Activated T-helper 1 cell treated with Interleukin-2 at 50 U/mL for 16 hours (primary cell): ENCODE measurements at regions not wholly inside any gene's neighbourhood (a gene's known extent, or its start where the extent isn't known, plus 50 kb on each side); places are given as distances from the start of the nearest gene placed in this dataset.

ENCODE experiments used
- DNase-seq: peaks from one replicate; pipeline ENCODE4 v3.0.0-alpha.2; 2020; ENCODE audit warnings: low read depth

GRCh38 chr15:93716615-93717231, 514.6 kb upstream of the MCTP2 start:
- no peak for DNase-seq

DNA sequence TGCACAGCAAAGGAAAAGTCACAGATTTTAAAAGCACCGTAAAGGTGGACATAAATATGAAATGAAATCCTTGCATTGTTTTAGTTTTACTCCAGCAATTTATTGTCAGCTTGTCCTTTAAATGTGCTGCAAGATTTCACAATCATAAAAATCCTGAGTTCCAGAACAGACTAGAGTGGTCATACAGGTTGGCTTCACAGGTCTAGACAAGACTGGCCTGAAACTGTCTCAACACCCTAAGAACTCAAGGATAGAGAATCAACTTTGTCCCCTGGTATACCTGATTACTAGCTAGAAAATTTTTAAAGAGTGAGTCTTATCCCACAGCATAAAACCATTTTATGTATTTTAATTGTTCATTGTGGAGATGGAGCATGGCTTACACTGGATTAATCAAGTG, 521.7 kb upstream of the MCTP2 start:
- DNase-seq = no peak

DNA sequence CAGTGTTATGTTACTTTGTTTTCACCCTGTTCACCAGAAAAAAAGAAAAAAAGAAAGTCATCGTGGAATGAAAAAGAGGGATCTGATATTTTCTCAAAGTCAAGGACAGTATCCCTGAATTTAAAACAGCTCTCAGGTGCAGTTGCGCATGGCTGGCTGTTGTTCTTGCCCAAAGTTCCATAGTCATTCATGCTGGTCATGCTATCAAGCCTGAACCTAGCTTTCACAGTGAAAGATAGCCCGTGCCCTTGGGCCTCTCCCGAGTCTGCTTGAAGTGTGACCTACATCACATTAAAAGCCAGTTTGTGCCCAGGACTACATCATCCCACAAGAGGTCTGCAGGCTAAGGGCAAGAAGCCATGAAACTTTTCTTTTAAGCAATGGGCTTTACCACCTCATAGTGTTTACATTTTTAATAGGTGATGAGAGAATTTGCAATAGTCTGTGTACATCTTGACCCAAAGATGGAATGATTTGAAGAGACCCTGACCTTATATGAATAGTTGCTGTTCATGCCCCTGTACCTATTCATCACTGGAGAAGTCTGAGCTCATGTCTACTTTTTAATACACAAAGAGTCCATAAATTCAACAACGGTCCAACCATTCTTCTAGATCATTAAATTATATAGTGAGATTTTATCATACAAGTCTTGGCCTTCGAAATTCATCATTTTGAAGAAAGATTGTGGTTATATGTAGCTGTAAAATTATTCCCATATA, 522.5 kb upstream of the MCTP2 start:
- DNase-seq = no peak

GRCh38 chr15:93707751-93708150, 523.6 kb upstream of the MCTP2 start:
- no peak for DNase-seq

DNA sequence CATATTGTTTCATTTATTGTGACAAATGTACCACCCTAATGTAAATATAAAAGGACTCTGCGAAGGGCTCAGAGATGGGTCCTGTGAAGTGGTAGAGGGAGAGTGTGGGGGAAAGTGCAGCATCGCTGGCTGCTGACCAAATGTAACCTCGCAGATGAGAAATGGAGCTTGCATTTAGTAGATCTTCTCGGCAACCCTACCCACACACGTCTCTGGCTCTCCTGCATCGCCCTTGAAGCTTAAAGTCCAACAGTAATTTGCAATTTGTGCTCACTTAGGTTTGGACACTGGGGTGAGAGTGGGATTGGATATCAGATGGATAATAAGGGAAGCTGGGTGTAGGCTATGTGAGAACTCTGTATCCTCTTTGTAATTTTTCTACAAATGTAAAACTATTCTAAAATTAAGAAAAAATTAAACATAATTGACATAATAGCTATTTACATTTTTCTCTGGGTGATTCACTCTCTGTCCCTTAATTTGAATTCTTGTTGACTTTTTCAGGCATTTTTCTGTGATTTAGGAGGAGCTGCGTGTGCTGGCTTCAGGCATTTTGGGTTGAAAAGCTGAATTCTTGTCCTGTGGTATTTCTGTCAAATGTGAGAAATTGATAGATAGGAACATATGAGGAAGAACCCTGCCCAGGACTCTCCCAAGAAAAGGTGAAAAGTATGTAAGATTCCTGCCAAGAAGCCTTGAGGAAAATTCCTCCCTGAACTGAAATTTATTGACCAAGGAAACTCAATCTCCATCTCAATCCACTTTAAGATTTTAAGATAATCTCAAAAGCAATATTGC, 524.7 kb upstream of the MCTP2 start:
- no peak for DNase-seq

DNA sequence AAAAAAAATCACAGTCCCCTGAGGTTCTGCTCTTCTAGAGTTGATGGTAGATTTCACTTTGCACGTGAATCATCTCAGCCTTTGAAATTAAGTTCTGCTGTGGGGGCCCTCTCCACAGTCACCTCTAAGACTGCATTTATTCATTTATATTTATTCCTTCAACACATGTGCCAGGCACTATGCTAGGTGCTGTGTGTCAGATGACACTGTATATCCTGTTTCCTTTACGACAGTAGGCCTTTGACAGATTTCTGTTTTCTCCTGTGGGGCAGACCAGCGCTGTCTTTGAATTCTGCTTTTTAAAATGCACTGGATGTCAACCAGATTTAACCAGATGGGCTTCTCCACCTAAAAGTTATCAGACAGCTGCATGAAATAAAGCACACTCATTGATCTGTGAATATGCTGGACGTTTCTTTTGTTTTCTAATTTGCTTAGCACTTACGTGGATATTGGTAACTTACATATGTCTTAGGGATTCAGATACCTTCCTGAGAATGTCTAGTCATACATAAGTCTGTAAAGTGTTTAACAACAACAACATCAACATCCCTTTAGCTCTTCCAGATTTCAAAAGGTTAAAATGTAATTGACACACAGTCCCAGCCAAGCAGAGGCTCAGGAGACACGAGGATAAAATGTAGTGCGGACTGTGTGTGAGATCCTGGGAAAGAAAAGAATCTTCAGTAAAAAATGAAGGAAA, 525.5 kb upstream of the MCTP2 start:
- DNase-seq = no peak

DNA sequence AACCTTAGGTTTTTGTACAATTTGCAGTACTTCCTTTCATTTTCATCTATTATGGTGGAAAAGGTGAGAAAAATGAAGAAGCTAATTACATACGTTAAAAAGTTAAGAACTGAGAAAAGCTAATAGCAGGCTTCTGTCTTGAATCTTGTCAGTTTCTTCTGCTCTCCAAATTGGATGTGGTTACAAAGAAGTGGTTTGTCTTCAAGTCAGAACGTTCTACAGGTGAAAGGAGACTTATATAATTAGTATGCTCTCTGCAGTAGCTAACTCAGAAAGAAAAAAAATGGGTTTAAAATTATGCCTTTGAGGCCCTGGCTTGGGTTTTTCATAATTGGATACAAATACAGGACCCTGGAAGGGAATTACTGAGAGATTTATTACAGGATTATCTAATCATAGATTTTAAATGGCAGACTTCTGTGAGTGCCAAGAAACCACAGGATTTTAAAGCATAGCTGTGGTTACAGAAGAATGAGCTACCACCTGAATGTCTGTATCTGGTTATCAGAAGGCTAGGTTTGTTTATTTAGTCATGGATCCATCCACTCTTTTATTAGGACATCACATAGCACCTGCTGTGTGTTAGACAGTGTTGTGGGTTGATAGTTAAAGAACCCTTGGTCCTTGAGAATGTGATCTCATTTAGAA, 528.1 kb upstream of the MCTP2 start:
- DNase-seq = no peak

DNA sequence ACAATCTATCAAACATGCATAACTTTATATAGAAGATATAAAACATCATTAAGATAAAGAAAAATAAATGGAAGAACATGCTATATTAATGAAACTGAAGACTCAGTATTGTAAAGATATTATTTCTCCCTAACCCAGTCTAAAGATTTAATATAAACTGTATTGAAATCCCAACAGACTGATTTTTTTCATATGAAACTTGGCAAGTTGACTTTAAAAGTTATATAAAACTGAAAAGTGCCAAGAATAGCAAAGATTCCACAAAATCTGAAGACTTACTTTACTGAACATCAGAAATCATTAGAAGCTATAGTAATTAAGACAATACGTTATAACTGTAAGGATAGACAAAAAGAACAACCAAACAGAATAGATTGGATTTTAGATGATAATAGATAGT, 531.3 kb upstream of the MCTP2 start:
- DNase-seq = no peak

DNA sequence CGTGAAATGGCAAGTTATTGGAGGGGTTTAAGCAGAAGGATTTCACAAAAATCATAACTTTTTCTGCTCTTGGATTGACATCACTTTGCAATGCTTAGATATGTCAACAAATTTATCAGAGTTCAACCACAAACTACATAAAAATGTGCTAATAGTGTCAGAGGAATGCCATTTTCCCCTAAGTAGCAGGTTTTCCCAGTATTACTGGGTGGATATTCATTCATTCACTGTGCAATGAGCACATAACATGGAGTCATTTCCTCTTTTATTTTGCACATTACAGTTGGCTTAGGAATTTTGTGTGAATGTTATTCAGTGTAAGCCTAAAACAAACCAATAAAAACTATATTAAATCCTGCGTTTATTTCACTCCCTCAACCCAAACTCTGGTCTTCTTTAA, 537.3 kb upstream of the MCTP2 start:
- no peak for DNase-seq

GRCh38 chr15:93683651-93684050, 547.7 kb upstream of the MCTP2 start:
- no peak for DNase-seq

GRCh38 chr15:93671387-93671943, 559.9 kb upstream of the MCTP2 start:
- DNase-seq = no peak

DNA sequence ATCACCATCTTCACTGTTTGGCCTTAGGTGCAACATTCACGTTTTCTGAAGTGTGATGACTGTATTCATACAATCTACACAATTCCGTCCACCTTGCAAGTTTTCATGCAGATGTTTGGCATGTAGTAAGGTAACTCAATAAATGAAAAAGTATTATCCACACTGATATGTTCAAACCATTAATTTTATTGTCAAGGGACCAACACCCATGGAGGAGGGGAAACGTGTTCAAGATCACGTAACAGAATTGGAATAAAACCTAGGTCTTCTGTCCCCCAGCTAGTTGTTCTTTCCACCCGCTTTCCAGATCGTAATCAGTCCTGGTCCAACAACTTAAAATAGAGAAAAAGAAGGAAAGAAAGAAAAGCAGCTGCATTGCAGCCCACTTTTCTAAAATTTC, 560.4 kb upstream of the MCTP2 start:
- DNase-seq = no peak

DNA sequence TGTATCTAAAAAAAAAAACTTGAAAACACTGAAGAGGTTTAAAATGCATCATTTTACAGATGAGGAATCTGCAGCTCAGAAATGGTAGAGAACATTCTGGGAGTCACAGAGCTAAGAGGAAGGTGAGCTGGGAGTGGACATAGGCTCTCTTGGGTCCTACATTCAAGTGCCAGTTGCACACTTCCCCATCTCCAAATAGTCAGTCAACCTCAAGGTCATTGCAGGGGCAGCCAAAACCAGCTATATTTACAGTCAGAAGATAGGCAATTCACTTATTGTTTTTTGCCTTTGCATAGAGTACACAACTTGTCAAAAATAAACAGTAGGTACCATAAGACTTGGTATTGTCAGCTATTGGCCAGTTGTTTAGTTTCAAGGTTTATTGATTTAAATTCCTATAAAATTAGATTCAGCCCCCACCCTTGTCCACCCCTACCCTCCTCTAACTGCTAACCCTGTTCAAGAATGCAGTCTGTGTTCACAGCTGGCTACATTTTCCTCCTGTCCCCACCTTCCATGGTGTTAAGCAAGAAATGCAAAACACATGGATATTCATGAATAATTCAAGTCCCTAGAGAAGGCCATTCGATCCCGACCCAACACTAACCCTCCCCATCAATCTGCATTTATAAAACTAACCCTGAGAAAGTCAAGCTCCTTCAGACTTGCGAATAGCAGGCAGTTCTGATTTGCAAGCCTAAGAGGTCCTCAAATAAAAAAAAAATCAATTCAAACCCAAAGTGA, 567.0 kb upstream of the MCTP2 start:
- DNase-seq = no peak

- DNase-seq = no peak
Observed at GRCh38 chr15:93662162-93662885, 569.0 kb upstream of the MCTP2 start.

DNA sequence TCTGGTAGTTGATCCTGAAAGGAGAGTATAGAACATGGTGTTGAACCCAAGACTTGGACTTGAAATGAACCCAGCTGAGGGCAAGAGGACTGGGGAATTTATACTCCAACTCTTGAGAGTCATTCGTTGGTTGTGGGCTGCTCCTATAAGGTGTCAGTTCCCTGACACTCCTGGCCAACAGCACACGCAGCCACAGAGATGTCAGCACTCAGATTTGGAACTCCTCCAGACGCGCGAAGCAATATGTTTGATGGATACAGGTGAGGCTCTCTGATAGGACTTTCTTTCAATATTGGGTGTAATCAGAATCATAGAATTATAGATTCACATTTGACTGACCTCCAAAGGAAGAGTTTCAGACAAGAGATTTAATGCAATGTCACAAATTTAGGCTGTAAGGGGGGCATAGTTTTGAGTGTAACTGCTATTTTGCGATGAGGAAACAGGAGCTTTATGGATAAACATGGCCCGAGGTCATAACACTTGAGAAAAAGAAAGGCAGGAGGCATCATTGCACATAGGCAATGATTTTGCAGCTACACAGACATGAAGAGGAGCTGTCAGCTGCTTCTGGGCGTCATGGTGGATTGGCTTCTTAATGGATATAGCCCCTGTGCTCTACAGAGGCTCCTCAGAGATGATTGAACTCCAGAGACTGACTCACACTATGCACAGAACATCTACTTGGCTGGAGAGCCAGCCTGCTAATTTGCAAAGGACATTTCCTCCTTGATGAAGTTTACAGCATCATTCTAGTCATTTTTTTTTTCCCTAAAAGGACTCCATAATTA, 569.2 kb upstream of the RGMA start:
- no peak for DNase-seq

- DNase-seq = no peak
Observed at GRCh38 chr15:93656041-93656440, 567.0 kb upstream of the RGMA start.

DNA sequence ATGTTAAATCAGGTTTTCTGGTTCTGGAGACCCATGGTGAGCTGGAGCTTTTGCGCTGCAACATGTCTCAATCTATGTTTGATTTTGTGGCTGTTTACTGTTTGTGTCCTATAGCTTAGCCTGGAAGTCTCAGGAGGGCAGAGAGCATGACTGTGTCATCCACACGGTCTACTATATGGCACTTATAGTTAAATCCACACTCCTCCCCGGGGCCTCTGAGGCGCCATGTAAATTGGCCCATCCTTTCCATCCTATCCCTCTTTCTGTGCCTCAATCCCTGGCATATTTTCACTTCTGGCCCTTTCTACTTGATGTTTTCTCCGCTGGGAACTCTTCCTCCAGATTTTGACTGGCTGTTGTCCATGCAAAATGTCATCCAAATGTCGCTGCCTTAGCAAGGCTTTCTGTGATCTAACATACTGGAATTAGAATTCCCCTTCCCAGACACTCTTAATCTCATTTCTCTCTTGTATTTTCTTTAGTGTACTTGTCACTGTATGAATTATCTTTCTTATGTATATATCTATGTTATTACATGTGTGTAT, 560.8 kb upstream of the RGMA start:
- no peak for DNase-seq

DNA sequence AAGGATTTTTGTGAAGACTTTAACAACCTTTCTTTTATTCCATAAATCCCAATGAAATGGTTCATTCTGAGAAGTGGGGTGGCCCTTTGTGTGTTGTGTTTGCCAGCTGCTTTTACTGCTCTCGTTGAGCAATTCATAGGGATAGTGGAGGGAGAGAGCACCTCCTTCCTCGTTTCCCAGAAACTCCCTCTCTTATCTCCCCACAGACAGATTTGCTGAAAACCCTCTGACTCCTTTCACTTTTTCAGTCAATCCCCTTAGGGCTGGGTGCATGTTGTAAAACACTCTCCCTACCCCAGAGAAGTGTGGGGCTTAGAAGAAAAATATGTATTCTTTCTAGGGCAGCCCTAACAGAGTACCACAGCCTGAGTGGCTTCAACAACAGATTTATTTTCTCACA, 557.2 kb upstream of the RGMA start:
- DNase-seq = no peak

- no peak for DNase-seq
Observed at GRCh38 chr15:93645594-93645993, 556.6 kb upstream of the RGMA start.
